MCF 10A (cell line): ENCODE measurements at regions not wholly inside any gene's neighbourhood (a gene's known extent, or its start where the extent isn't known, plus 50 kb on each side); places are given as distances from the start of the nearest gene placed in this dataset.

Source experiments
- BruUV-seq: library from RNA; stranded (reverse); fragments of 400-500 nt; replicated peaks from 2 replicates; lab custom pipeline; 2021; lab: Mats Ljungman, UMichigan
- CTCF ChIA-PET: fragments of 300-600 bp; sonication (Branson Sonifier 250); formaldehyde crosslinking; extraction: SDS; loops from one replicate; lab custom pipeline; 2021; ENCODE audit warnings: antibody characterized with exemption, inconsistent platforms; lab: Yijun Ruan, JAX
- POLR2A ChIA-PET: fragments of 300-600, 350-650 bp; sonication (Branson Sonifier 250); formaldehyde crosslinking; extraction: SDS; loops from one replicate; lab custom pipeline; 2020; ENCODE audit warnings: antibody characterized with exemption, inconsistent platforms; lab: Yijun Ruan, JAX
- DNase-seq: peaks from one replicate; pipeline ENCODE4 v3.0.0-alpha.2; 2018; ENCODE audit not compliant: unreplicated experiment
- H3K27ac Mint-ChIP-seq: one replicate; pipeline ENCODE4 v1.8.0; 2022; ENCODE audit warnings: mild to moderate bottlenecking, low read depth, mixed read lengths; ENCODE audit not compliant: unreplicated experiment
- H3K27me3 Mint-ChIP-seq: one replicate; pipeline ENCODE4 v1.8.0; 2022; ENCODE audit warnings: mixed read lengths; ENCODE audit not compliant: insufficient read depth, unreplicated experiment
- H3K36me3 Mint-ChIP-seq: one replicate; pipeline ENCODE4 v1.8.0; 2022; ENCODE audit warnings: mild to moderate bottlenecking, moderate library complexity, mixed read lengths; ENCODE audit not compliant: insufficient read depth, unreplicated experiment
- H3K4me1 Mint-ChIP-seq: one replicate; pipeline ENCODE4 v1.8.0; 2022; ENCODE audit warnings: mixed read lengths; ENCODE audit not compliant: insufficient read depth, unreplicated experiment
- H3K4me3 Mint-ChIP-seq: one replicate; pipeline ENCODE4 v1.8.0; 2022; ENCODE audit warnings: mild to moderate bottlenecking, moderate library complexity, mixed read lengths; ENCODE audit not compliant: unreplicated experiment
- H3K9me3 Mint-ChIP-seq: one replicate; pipeline ENCODE4 v1.8.0; 2022; ENCODE audit warnings: mixed read lengths; ENCODE audit not compliant: unreplicated experiment
- CTCF ChIP-seq: fragments of 200-600 bp; IDR thresholded peaks from one replicate; pipeline ENCODE4 v1.8.0; 2022; ENCODE audit warnings: antibody characterized with exemption, mild to moderate bottlenecking; ENCODE audit not compliant: unreplicated experiment
- intact Hi-C: fragments of 100-400 bp; cut with micrococcal nuclease; formaldehyde crosslinking; loops from 2 replicates; pipeline ENCODE4 v1.14.1; 2022

- no peak for TF ChIP-seq CTCF
- Mint-ChIP-seq H3K27ac (no peak overlapping the region), H3K36me3 (no peaks in the 10 kb centered on the region), H3K9me3 (no peaks in the 10 kb centered on the region), H3K4me1 (peaks cover 25% of the 10 kb centered on the region), H3K4me3 (no peak overlapping the region), H3K27me3 (no peaks in the 10 kb centered on the region)
- BruUV-seq, result no TSS peak
- POLR2A ChIA-PET, result no interaction called here
- CTCF ChIA-PET, result interaction anchor here (0.9 kb wide), 1 partner anchor 531 kb away, joined by 3 read pairs; no protein-coding TSS in a partner anchor
- DNase-seq, result no peak
- intact Hi-C loops, result loop anchor here (5.0 kb wide), 1 partner anchor 109 kb away; no protein-coding TSS in a partner anchor
Observed at GRCh38 chr3:69651765-69652164, 87.5 kb upstream of the MITF start.

GRCh38 chr3:69650066-69650419 lies 89.2 kb upstream of the MITF start:
- H3K27me3 Mint-ChIP-seq, result no peaks in the 10 kb centered on the region
- H3K36me3 Mint-ChIP-seq, result no peaks in the 10 kb centered on the region
- BruUV-seq, result no TSS peak
- intact Hi-C loops, result loop anchor here (5.0 kb wide), 1 partner anchor 108 kb away; no protein-coding TSS in a partner anchor
- no peak for DNase-seq
- H3K4me3 Mint-ChIP-seq, result no peak overlapping the region
- TF ChIP-seq CTCF, result no peak
- peaks cover 25% of the 10 kb centered on the region for H3K4me1 Mint-ChIP-seq
- ChIA-PET CTCF (interaction anchor here (0.7 kb wide), 1 partner anchor 35 kb away, joined by 3 read pairs; no protein-coding TSS in a partner anchor), POLR2A (no interaction called here)
- H3K27ac Mint-ChIP-seq, result no peak overlapping the region
- H3K9me3 Mint-ChIP-seq, result no peaks in the 10 kb centered on the region

- no TSS peak for BruUV-seq
- intact Hi-C loops, result loop anchor here (5.0 kb wide), 1 partner anchor 107 kb away; no protein-coding TSS in a partner anchor
- H3K9me3 Mint-ChIP-seq, result no peaks in the 10 kb centered on the region
- POLR2A ChIA-PET, result no interaction called here
- TF ChIP-seq CTCF, result no peak
- no peaks in the 10 kb centered on the region for H3K36me3 Mint-ChIP-seq
- peak; percentile 62 for DNase-seq
- no peaks in the 10 kb centered on the region for H3K27me3 Mint-ChIP-seq
- H3K4me3 Mint-ChIP-seq, result no peak overlapping the region
- H3K4me1 Mint-ChIP-seq, result peaks cover 25% of the 10 kb centered on the region
- CTCF ChIA-PET, result interaction anchor here (0.7 kb wide), 1 partner anchor 35 kb away, joined by 3 read pairs; no protein-coding TSS in a partner anchor
- H3K27ac Mint-ChIP-seq, result no peak overlapping the region
Observed at GRCh38 chr3:69649120-69650065, 89.9 kb upstream of the MITF start.

GRCh38 chr3:69648126-69648525 lies 91.1 kb upstream of the MITF start:
- intact Hi-C loops, result no loop called here
- POLR2A ChIA-PET, result interaction anchor here (0.7 kb wide), 1 partner anchor 448 kb away, joined by 3 read pairs; no protein-coding TSS in a partner anchor
- H3K4me1 Mint-ChIP-seq, result peaks cover 25% of the 10 kb centered on the region

More at GRCh38 chr3:69648126-69648525, 91.1 kb upstream of the MITF start:
- H3K4me3 Mint-ChIP-seq, result no peak overlapping the region
- CTCF ChIA-PET, result no interaction called here
- H3K27ac Mint-ChIP-seq, result peak overlapping the region; percentile 14
- H3K36me3 Mint-ChIP-seq, result no peaks in the 10 kb centered on the region
- BruUV-seq, result no TSS peak
- no peaks in the 10 kb centered on the region for H3K27me3 Mint-ChIP-seq
- H3K9me3 Mint-ChIP-seq, result no peaks in the 10 kb centered on the region
- no peak for TF ChIP-seq CTCF
- no peak for DNase-seq
